Natural killer cell treated with Interleukin-12 subunit alpha and Interleukin-12 subunit beta and Interleukin-15 and Interleukin-18, amount 100 ng/mL, for 72 hours (primary cell): ENCODE measurements at regions not wholly inside any gene's neighbourhood (a gene's known extent, or its start where the extent isn't known, plus 50 kb on each side); places are given as distances from the start of the nearest gene placed in this dataset.

Experiments used
- ATAC-seq, 2 donors: fragments of 150-1000 bp; cut with Tn5 transposase in 1 of 2; sonication (Bioruptor Pico), chemical (Tn5 transposase) in 1 of 2; 2 replicates each; pipeline ENCODE4 v1.10.0; 2021
- DNase-seq: peaks from one replicate; pipeline ENCODE4 v3.0.0; 2022; ENCODE audit warnings: low spot score
- H3K27ac Mint-ChIP-seq, 2 donors: 1 replicate in 1 of 2; 2 replicates in 1 of 2; pipeline ENCODE4 v1.8.0; 2022; ENCODE audit warnings: mixed read lengths in 2 of 2, mild to moderate bottlenecking in 1 of 2, moderate library complexity in 1 of 2
- H3K27me3 Mint-ChIP-seq, 2 donors: 1 replicate in 1 of 2; 2 replicates in 1 of 2; pipeline ENCODE4 v1.8.0; 2022; ENCODE audit warnings: mixed read lengths in 2 of 2
- H3K36me3 Mint-ChIP-seq: one replicate; pipeline ENCODE4 v1.8.0; 2022; ENCODE audit warnings: mixed read lengths
- H3K4me1 Mint-ChIP-seq, 2 donors: 1 replicate in 1 of 2; 2 replicates in 1 of 2; pipeline ENCODE4 v1.8.0; 2022; ENCODE audit warnings: low read depth in 2 of 2, mixed read lengths in 2 of 2, mild to moderate bottlenecking in 1 of 2
- H3K4me3 Mint-ChIP-seq: one replicate; pipeline ENCODE4 v1.8.0; 2022; ENCODE audit warnings: mixed read lengths
- H3K9me3 Mint-ChIP-seq: 2 replicates; pipeline ENCODE4 v1.8.0; 2022; ENCODE audit warnings: mixed read lengths

GRCh38 chr10:4543938-4544533 is 282.0 kb upstream of the AKR1E2 start:
- DNase-seq (no peak), ATAC-seq (no peak)
- no peaks in the 10 kb centered on the region for H3K36me3 Mint-ChIP-seq
- H3K4me3 Mint-ChIP-seq: no peak overlapping the region
- peaks cover 3 to 4% of the 10 kb centered on the region in 2 donors for H3K4me1 Mint-ChIP-seq
- no peak overlapping the region for H3K27ac Mint-ChIP-seq
- H3K9me3 Mint-ChIP-seq: no peaks in the 10 kb centered on the region
- peaks cover 29 to 36% of the 10 kb centered on the region in 2 donors for H3K27me3 Mint-ChIP-seq

GRCh38 chr10:4541292-4541691 is 284.7 kb upstream of the AKR1E2 start:
- H3K4me3 Mint-ChIP-seq: no peak overlapping the region

GRCh38 chr10:4538016-4538415 is 288.0 kb upstream of the AKR1E2 start:
- H3K36me3 Mint-ChIP-seq: no peaks in the 10 kb centered on the region
- DNase-seq: no peak

More at GRCh38 chr10:4541292-4541691, 284.7 kb upstream of the AKR1E2 start:
- Mint-ChIP-seq H3K9me3 (no peaks in the 10 kb centered on the region), H3K4me1 (peaks cover 0 to 3% of the 10 kb centered on the region in 2 donors), H3K27ac (no peak overlapping the region), H3K27me3 (peaks cover 29 to 33% of the 10 kb centered on the region in 2 donors), H3K36me3 (no peaks in the 10 kb centered on the region)
- DNase-seq (no peak), ATAC-seq (no peak)

GRCh38 chr10:4535521-4535920 is 290.5 kb upstream of the AKR1E2 start:
- Mint-ChIP-seq H3K4me3 (no peak overlapping the region), H3K4me1 (no peaks in the 10 kb centered on the region), H3K9me3 (no peaks in the 10 kb centered on the region), H3K27me3 (peaks cover 12% of the 10 kb centered on the region in 2 donors), H3K36me3 (no peaks in the 10 kb centered on the region), H3K27ac (no peak overlapping the region)
- DNase-seq (no peak), ATAC-seq (no peak)

More at GRCh38 chr10:4538016-4538415, 288.0 kb upstream of the AKR1E2 start:
- no peak overlapping the region for H3K27ac Mint-ChIP-seq
- H3K4me1 Mint-ChIP-seq: no peaks in the 10 kb centered on the region
- peaks cover 9 to 13% of the 10 kb centered on the region in 2 donors for H3K27me3 Mint-ChIP-seq
- ATAC-seq: no peak
- H3K9me3 Mint-ChIP-seq: no peaks in the 10 kb centered on the region
- no peak overlapping the region for H3K4me3 Mint-ChIP-seq

GRCh38 chr10:4533621-4534020 is 292.4 kb upstream of the AKR1E2 start:
- no peak for ATAC-seq

GRCh38 chr10:4532976-4533375 is 293.0 kb upstream of the AKR1E2 start:
- Mint-ChIP-seq H3K4me1 (no peaks in the 10 kb centered on the region), H3K36me3 (no peaks in the 10 kb centered on the region), H3K27ac (no peak overlapping the region), H3K9me3 (no peaks in the 10 kb centered on the region), H3K27me3 (peaks cover 16 to 28% of the 10 kb centered on the region in 2 donors), H3K4me3 (no peak overlapping the region)
- ATAC-seq: no peak
- DNase-seq: no peak

More at GRCh38 chr10:4533621-4534020, 292.4 kb upstream of the AKR1E2 start:
- no peaks in the 10 kb centered on the region for H3K36me3 Mint-ChIP-seq
- no peaks in the 10 kb centered on the region for H3K4me1 Mint-ChIP-seq
- H3K9me3 Mint-ChIP-seq: no peaks in the 10 kb centered on the region
- peaks cover 16 to 22% of the 10 kb centered on the region in 2 donors for H3K27me3 Mint-ChIP-seq
- DNase-seq: no peak
- no peak overlapping the region for H3K4me3 Mint-ChIP-seq
- no peak overlapping the region for H3K27ac Mint-ChIP-seq

- H3K36me3 Mint-ChIP-seq: no peaks in the 10 kb centered on the region
- peaks cover 19 to 33% of the 10 kb centered on the region in 2 donors for H3K27me3 Mint-ChIP-seq
- ATAC-seq (no peak), DNase-seq (no peak)
- H3K4me1 Mint-ChIP-seq: no peaks in the 10 kb centered on the region
- no peaks in the 10 kb centered on the region for H3K9me3 Mint-ChIP-seq
- H3K27ac Mint-ChIP-seq: no peak overlapping the region
- no peak overlapping the region for H3K4me3 Mint-ChIP-seq
Observed at GRCh38 chr10:4532467-4532866, 293.5 kb upstream of the AKR1E2 start.

- no peaks in the 10 kb centered on the region for H3K36me3 Mint-ChIP-seq
- DNase-seq (no peak), ATAC-seq (no peak)
- no peaks in the 10 kb centered on the region for H3K4me1 Mint-ChIP-seq
- H3K27ac Mint-ChIP-seq: no peak overlapping the region
- H3K9me3 Mint-ChIP-seq: no peaks in the 10 kb centered on the region
- no peak overlapping the region for H3K4me3 Mint-ChIP-seq
- peaks cover 23 to 38% of the 10 kb centered on the region in 2 donors for H3K27me3 Mint-ChIP-seq
Observed at GRCh38 chr10:4532011-4532410, 294.0 kb upstream of the AKR1E2 start.

GRCh38 chr10:4529266-4529665 is 296.7 kb upstream of the AKR1E2 start:
- no peak for ATAC-seq
- H3K9me3 Mint-ChIP-seq: no peaks in the 10 kb centered on the region
- H3K4me3 Mint-ChIP-seq: no peak overlapping the region

GRCh38 chr10:4527281-4527970 is 298.6 kb upstream of the AKR1E2 start:
- Mint-ChIP-seq H3K4me3 (no peak overlapping the region), H3K27ac (no peak overlapping the region), H3K27me3 (peaks cover 36 to 47% of the 10 kb centered on the region in 2 donors), H3K4me1 (no peaks in the 10 kb centered on the region), H3K9me3 (no peaks in the 10 kb centered on the region), H3K36me3 (no peaks in the 10 kb centered on the region)
- DNase-seq (no peak), ATAC-seq (no peak)

More at GRCh38 chr10:4529266-4529665, 296.7 kb upstream of the AKR1E2 start:
- Mint-ChIP-seq H3K36me3 (no peaks in the 10 kb centered on the region), H3K27me3 (peaks cover 26 to 44% of the 10 kb centered on the region in 2 donors), H3K27ac (no peak overlapping the region), H3K4me1 (no peaks in the 10 kb centered on the region)
- no peak for DNase-seq

GRCh38 chr10:4526311-4526731 is 299.7 kb upstream of the AKR1E2 start:
- no peak for ATAC-seq
- H3K4me1 Mint-ChIP-seq: no peaks in the 10 kb centered on the region
- no peaks in the 10 kb centered on the region for H3K9me3 Mint-ChIP-seq
- no peak overlapping the region for H3K27ac Mint-ChIP-seq
- peaks cover 29 to 41% of the 10 kb centered on the region in 2 donors for H3K27me3 Mint-ChIP-seq
- DNase-seq: no peak
- H3K36me3 Mint-ChIP-seq: no peaks in the 10 kb centered on the region
- H3K4me3 Mint-ChIP-seq: no peak overlapping the region

GRCh38 chr10:4525103-4525502 is 300.9 kb upstream of the AKR1E2 start:
- H3K36me3 Mint-ChIP-seq: no peaks in the 10 kb centered on the region
- DNase-seq: no peak
- ATAC-seq: no peak
- no peak overlapping the region for H3K27ac Mint-ChIP-seq
- H3K4me3 Mint-ChIP-seq: no peak overlapping the region
- no peaks in the 10 kb centered on the region for H3K9me3 Mint-ChIP-seq
- no peaks in the 10 kb centered on the region for H3K4me1 Mint-ChIP-seq
- peaks cover 29 to 45% of the 10 kb centered on the region in 2 donors for H3K27me3 Mint-ChIP-seq

- H3K27ac Mint-ChIP-seq: no peak overlapping the region
- no peak for DNase-seq
- H3K4me1 Mint-ChIP-seq: no peaks in the 10 kb centered on the region
- no peak overlapping the region for H3K4me3 Mint-ChIP-seq
- peaks cover 31 to 43% of the 10 kb centered on the region in 2 donors for H3K27me3 Mint-ChIP-seq
- H3K9me3 Mint-ChIP-seq: no peaks in the 10 kb centered on the region
- no peak for ATAC-seq
- no peaks in the 10 kb centered on the region for H3K36me3 Mint-ChIP-seq
Observed at GRCh38 chr10:4522296-4523000, 303.6 kb upstream of the AKR1E2 start.
